Fibroblast of skin of left biceps (primary cell): ENCODE measurements at regions not wholly inside any gene's neighbourhood (a gene's known extent, or its start where the extent isn't known, plus 50 kb on each side); places are given as distances from the start of the nearest gene placed in this dataset.

Experiments
- DNase-seq, 2 experiments: peaks; one replicate each; pipeline ENCODE4 v3.0.0-alpha.2; 2013; ENCODE audit warnings: low read depth in 2 of 2

DNA sequence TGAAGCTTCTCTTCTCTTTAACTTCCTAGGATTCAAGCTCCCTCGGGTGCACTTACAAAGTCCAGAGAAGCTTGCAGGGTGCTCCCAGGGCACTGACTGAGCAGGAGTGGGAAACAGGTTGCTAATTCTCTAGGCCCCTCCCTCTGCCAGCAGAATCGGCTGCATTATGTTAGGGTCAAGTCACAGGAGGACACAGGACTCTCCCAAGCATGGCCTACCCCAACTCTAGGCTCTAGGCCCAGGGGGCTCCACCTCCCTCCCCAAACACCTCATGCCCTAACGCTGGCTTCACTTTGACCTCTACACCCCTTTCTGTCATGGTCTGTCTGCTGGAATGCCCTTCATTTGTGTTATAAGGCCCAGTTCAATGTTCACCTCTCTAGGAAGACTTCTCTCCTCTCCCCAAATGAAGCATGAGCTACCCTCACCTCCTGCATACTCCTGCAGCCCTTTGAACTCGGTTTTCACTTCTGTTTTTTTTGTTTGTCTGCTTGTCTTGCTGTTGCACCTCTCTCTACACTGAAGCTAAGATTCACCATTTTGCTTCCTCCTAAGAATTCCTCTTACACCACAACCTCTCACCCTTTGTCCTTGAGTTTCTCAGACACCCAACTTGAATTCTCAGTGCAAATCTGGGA is 521.8 kb upstream of the ID2 start:
- DNase-seq: no peak

GRCh38 chr2:8160959-8161358 is 520.9 kb upstream of the ID2 start:
- DNase-seq: no peak

GRCh38 chr2:8162552-8162951 is 519.3 kb upstream of the ID2 start:
- DNase-seq: no peak

DNA sequence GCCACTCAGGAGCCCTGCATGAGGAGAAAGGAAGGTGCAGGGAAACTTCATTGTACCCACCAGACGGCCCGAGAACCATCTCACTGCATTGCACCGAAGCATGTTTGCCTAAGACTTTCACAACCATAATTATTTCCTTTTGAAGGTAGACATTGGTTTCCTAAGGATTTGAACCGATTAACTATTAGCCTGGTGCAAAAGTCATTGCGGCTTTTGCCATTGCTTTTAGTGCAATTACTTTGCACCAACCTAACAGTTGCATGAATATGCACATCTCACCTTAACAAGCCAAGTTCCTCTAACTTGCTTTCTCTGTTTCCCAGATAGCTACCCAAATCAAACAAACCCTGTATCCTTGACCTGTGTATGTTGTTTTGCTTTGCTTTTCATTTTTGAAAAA is 516.3 kb upstream of the ID2 start:
- no peak for DNase-seq

- DNase-seq: no peak
Observed at GRCh38 chr2:8168022-8168717, 513.7 kb upstream of the ID2 start.

DNA sequence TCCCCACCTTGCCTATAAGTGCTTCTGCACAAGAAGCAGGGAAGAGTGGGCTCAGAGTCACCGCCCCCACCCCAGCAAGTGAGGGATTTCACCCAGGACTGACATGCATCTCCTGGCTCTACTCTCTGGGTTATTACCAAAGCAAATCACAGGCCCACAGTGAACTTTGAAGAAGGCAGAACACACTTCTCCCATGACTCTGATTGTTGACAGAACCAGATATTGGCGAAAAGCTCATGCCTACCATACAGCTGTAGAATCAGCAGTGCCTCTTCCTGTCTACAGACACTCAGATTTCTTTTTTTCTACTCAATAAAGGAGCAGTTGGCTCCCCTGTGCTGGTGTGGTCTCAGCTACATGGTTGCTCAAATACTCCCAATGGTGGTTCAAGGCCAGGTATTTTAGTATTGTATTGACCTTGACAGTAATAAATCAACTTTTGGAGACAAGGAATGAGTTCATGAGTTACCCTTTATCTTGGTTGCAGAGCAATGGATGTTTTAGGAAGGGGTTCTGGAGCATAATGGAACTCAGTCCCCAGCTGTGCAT is 512.9 kb upstream of the ID2 start:
- no peak for DNase-seq

DNA sequence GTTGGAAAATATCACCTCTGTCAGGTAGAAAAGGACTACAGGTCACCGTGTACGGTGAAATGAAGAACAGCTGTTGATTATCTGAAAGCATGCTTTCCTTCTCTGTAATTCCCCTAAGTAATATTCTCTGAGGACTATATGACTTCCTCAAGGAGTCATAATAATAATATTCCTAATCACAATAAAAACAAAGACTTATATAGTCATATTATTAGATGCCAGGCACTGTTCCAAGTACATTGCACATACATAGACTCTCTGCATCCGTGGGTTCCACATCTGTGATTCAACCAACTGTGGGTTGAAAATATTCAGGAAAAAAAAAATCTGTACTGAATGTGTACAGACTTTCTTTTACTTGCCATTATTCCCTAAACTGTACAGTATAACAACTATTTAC is 512.4 kb upstream of the ID2 start:
- DNase-seq: peak; percentile 95 to 96

- DNase-seq: no peak
Observed at GRCh38 chr2:8170552-8171327, 511.1 kb upstream of the ID2 start.

DNA sequence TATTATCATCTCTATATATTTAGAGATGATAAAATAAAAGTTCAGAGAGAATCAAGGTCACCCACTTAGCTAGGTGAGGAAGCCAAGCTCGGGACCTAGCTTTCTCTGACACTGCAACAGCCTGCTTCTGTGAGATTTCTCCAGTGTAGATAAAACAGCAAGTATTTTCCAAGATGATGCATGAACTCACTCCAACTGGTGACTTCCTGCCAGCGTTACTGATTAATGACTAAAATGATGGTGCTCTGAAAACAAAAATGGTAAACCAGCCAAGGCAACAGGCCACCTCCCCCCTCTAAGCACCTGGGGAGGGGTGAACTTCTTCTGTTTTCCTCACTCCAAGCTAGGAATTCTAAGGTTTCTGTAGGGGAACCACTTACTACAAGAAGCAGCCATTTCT is 510.2 kb upstream of the ID2 start:
- DNase-seq: no peak

DNA sequence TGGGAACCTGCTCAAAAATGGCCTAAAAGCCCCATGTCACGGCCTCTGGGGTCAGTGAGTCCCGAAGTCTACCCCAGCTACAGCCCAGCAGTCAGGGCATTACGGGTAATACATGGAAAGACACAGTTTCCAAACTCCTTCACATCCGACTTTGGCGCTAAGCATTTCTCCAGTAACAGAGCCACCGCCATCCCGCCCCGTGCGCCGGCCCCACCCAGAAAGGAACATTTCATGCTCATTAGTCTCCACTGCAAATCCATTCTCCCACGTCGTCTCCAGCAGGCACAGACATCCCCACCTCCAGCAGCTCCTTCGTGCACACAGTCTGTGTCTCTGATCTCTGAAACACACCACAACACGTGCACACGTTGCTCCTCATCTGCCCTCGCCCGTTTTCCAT is 509.2 kb upstream of the ID2 start:
- no peak for DNase-seq

DNA sequence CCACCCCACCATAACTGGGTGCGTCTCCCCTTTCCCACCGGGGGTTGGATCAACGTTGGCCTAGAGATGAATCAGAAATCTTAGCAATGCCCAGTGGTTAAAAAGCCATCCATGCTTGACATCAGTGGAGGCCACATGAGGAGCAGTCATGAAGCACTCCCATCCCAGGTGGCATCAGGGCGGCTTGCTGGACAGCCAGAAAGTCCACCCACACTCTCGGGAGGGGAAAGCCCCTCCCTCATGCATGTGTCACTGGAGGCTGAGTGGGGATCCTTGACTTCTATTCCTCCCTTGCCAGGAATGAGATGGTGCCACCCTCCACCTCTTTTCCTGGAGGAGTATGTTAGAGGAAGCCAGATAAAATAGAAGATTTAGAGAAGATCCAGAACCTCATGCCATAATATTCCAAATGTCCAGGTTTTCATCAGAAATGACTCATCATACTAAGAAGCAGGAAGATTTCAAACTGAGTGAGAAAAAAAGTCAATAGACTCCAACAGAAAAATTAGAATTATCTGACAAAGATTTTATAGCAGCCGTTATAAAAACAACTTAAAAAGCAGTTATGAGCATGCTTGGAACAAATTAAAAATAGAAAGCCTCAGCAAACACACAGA is 507.1 kb upstream of the ID2 start:
- no peak for DNase-seq

DNA sequence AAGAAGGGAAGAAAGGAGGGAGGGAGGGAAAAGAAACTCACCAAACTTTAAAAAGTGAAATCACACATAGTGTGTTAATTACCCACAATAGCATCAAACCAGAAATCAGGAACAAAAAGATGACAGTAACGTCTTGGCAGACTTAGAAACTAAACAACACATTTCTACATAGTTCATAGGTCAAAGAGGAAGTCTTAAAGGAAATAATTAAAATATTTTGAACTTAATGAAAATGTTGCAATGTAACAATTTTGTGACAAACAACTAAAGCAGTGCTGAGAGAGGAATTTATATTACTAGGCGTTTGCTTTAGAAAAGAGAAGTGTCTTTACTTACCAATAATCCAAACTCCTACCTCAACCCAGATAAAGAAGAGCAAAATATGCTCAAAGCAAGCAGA is 505.0 kb upstream of the ID2 start:
- no peak for DNase-seq

GRCh38 chr2:8177566-8177965 is 504.3 kb upstream of the ID2 start:
- DNase-seq: no peak

- DNase-seq: no peak
Observed at GRCh38 chr2:8178911-8179310, 502.9 kb upstream of the ID2 start.

GRCh38 chr2:8189316-8189715 is 492.5 kb upstream of the ID2 start:
- DNase-seq: no peak

GRCh38 chr2:8190279-8190678 is 491.6 kb upstream of the ID2 start:
- DNase-seq: no peak

- DNase-seq: no peak
Observed at GRCh38 chr2:8191427-8191826, 490.4 kb upstream of the ID2 start.

GRCh38 chr2:8193146-8193545 is 488.7 kb upstream of the ID2 start:
- no peak for DNase-seq

- no peak for DNase-seq
Observed at GRCh38 chr2:8193686-8194615, 487.9 kb upstream of the ID2 start.

GRCh38 chr2:8195784-8196183 is 486.1 kb upstream of the ID2 start:
- DNase-seq: no peak

GRCh38 chr2:8196316-8196715 is 485.5 kb upstream of the ID2 start:
- DNase-seq: no peak
